Activated CD4-positive, alpha-beta T cell treated with anti-CD3 and anti-CD28 coated beads, Interleukin-2, amount 50 U/mL, for 1 hour (primary cell): ENCODE measurements at regions not wholly inside any gene's neighbourhood (a gene's known extent, or its start where the extent isn't known, plus 50 kb on each side); places are given as distances from the start of the nearest gene placed in this dataset.
"Not testable (repeated sequence)": the region's sequence is repeated elsewhere in the genome, so short reads cannot be mapped to it uniquely, and the experiment has no call there.

ENCODE experiments used
- DNase-seq: peaks from one replicate; pipeline ENCODE4 v3.0.0-alpha.2; 2020

DNA sequence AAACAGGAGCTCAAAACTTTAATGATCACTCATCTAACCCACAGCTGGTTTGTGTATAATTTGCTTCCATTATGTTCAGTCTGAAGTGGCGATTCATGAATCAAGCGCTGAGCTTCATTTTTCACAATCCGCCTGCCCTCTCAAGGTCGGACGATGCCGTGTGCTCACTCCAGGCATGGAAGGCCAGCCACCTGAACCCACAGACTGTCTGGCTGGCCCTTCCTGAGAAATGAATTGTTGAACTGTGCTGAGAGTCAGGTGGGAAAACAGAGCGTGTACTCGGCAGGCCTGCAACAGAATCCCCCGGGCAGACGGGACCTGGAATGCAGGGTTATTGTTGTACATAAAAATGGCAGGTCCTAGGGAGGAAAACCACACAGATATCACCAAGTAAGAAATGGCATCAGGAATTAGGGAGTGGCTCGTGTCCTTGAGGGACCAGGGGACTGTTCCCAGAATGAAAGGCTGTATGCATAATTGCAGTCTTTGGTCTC lies 375.7 kb downstream of the IRX2 start:
- DNase-seq = no peak

DNA sequence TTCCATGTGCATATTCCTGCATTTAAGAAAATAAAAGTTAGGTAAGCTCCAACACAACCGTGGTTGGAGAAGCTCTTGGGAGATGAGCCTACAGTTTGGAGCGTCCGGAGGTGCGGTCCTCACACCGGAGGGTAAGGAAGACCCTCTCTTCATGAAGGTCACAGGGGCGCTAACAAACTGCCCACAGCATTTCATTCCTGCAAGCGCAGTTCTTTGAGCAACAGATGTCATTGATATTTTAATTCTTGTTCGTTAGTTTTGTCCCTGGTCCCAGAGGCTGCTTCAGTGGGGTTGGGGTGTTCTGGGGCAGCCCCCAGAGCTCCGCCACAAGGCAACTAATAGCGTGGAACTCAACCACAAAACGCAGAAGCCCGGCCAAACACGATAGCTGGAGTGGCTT lies 376.2 kb downstream of the IRX2 start:
- no peak for DNase-seq

DNA sequence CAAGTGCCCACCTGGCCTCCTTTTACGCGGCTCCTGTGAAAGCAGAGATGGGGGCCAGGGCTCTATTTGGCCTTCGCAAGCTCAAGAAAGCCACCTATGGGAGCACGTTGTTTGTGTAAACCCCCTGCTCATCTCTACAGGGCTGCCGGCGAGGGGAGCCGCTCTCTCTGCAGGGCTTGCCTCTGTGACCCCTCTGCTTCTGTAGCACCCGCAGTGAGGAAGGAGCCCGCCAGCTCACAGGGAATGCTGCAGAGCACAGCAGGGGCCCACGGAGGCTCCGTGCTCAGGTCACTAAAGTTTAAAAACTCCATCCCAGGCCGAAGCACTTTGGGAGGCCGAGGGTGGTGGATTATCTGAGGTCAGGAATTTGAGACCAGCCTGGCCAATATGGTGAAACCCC lies 376.8 kb downstream of the IRX2 start:
- DNase-seq = no peak

GRCh38 chr5:2373631-2374030 lies 377.8 kb downstream of the IRX2 start:
- no peak for DNase-seq

- no peak for DNase-seq
Measured at GRCh38 chr5:2371419-2371710, 380.1 kb downstream of the IRX2 start.

DNA sequence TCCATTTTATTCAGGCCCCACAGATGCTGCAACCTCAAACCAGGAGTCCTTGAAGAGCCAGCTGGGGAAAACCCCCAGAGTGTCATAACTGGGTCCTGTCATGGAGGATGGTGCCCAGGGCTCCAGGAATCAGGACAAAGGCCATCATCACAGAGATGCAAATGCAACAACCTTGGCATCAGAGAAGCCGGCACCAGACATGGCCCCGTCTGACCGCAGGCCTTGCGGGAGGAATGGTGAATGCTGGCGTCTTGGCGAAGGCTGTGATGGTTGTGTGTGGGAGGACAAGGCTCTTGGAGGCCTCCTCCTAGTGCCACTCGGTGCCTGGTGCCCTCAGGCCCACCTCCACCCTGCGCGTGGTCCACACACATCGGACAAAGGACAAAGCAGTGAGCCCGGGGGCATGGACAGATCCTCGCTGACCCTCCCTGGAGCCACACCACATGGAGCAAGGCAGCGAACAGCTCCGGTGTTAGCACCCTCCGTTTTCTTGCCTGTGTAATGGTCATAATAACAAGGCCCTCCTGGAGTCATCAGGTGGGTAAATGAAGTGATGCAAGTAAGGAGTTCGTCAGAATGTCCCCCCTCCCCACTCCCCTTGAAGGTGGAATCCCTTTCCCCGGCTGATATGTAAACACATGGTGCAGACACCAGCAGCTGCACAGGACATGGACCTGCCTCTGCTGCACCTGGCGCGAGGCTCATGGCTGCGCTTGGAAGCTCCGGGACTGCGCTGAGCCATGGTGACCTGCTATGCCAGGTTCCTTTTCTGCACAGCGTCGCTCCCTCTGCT lies 380.7 kb downstream of the IRX2 start:
- DNase-seq = no peak

- DNase-seq = no peak
Measured at GRCh38 chr5:2369178-2369577, 382.3 kb downstream of the IRX2 start.

DNA sequence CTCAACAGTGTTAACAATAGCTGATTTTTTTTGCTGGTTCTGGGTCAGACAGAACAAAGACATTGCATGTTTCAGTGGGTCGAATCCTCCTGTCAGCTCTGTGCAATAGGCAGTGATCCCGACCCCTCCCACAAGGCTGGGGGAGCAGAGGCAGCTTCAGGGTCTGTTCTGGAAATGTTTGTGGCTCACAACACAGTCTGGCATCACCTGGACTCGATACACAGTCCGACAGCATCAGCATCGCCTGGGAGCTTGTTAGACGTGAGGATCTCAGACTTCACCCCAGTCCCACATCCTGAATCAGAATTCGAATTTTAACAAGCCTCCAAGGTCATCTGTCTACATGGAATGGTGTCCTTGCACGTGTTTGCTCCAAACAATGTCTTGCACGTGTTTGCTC lies 384.7 kb downstream of the IRX2 start:
- DNase-seq = no peak

DNA sequence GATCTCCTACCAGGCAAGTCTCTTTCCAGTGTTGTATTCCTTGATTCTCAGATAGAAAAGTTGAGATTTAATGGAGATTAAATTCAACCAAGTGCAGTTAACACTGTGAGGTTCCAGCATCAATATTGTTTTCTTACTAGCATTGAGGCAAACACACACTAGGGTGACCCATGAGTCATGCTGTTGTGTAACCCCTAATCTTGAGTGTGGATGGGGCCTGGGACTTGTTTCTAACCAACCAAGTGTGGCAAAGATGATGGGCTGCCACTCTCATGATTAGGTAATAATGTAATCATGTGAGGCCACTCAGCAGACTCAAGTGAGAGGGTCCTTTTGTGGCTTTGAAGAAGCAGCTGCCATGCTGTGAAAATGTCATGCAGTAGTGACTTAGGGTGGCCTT lies 394.2 kb downstream of the IRX2 start:
- no peak for DNase-seq

- DNase-seq = no peak
Measured at GRCh38 chr5:2355859-2356258, 395.6 kb downstream of the IRX2 start.

DNA sequence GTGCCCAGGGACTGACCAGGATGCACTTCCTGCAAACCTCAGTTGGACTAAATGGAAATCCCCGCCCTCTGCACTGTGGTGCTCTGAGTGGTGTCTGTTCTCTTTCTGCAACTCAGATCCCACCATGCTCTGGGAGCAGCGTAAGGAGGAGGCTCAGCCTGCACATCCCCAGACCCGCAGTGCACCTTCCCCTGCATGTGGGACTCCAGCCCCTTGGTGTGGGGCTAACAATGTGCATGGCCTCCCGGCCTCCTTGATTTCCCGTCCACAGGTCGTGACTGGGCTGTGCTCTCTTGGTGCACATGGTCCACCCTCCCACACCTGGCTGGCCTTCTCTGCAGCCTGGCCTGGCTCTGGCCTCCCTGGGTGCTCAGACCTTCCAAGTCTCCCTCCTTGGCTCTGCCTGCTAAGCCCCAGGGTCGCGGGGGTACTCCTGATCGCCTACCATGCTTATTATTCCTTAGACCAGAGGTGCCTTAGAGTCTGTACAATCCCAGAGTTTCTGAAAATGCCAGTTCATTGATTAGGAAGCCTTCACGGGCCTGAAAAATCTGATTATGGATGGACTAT lies 397.5 kb downstream of the IRX2 start:
- no peak for DNase-seq

DNA sequence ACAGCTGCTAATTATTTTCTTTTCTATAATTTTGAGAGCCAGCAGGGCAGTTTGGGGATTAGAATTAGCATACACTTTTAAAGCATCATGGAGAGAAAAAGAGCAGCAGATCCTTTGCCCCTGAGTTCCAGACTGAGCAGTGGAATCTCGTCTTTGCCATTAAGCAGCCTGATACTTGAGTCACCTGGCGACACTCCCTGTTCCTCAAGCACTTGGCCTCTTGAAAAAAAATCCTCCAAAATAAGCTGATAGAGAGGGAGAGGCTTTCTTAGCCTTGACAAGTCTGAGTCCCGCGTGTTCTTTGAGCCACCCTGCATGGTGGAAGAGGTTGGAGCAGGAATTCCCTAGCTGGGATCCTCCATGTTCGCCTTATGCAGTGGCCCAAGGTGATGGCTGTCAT lies 398.3 kb downstream of the IRX2 start:
- DNase-seq = no peak

DNA sequence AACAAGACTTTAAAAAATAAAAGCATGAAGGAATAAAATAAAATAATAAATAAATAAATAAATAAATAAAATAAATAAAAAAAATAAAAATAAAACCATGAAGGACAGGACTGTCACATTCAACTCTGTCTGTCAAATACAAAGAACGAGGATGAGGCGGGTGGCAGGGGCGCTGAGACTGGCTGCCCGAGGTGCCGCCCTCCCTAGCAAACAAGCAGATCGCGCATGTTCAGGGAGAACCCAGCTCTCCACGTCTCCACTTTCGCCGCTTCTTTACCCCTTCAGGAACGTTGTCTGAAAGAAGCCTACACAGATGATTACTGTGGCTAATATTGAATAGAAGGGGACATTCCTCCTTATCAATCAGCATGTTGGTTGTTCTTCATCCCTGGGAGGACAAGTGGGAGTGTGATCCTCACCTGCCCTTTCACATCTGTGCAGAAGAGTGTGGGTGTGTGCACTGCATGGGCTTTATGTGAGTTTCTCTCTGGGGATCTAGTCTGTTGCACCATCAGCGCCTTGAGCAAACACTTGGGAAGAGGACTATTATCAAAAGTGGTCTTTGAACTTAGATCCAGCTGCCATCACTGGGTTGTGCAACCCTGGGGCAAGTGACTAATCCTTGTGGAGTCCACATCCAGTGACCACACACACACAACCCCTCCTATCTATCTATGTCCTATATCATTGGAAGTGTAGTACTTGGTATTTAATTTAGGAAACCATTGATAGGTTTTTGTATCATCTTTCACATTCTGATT lies 399.2 kb downstream of the IRX2 start:
- DNase-seq = no peak

DNA sequence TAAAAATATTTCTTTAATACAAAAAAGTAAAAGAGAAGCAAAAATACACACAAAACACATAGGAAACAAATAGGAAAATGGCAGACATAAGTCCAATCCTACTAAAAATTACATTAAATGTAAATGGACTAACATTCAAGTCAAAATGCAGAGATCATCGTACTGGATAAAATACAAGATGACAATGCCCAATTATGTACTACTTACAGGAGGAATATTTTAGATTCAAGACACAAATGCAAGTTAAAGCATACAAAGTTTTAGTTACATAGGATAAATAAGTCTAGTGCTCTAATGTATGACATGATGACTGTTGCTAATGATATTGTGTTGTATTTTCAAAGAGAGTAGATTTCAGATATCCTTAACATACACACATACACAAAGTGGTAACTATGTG lies 401.7 kb downstream of the IRX2 start:
- not testable (repeated sequence) for DNase-seq

GRCh38 chr5:2338686-2339085 lies 412.8 kb downstream of the IRX2 start:
- no peak for DNase-seq

- no peak for DNase-seq
Measured at GRCh38 chr5:2335733-2336515, 415.6 kb downstream of the IRX2 start.

DNA sequence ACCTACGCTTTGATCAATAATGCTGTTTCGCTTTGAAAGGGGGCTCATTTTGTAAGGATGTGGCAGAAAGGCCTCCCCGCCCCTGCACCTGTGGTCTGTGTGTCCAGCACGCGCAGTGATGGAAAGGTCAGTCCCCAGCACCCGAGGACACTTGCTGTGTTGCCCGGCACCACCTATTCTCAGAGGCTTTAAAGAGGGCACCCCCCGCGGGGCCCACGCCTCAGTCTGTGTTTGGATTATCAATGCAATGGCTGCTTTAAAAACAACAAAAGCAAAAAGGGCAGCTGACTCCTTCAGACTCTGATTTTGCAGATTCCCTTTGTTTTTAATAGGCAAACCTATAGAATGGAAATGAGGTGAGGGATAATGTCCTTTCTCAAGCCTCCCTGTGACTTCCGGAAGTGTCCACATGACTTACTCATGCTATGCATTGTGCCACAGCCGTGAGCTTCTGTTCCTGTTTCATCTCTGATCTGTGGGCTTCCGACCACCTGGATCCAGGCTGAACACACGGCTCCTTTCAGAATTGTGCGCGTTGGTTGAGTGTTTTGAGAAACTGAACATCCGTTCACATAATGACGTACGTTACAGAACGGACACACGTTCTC lies 416.2 kb downstream of the IRX2 start:
- DNase-seq = no peak

- no peak for DNase-seq
Measured at GRCh38 chr5:2334719-2335118, 416.8 kb downstream of the IRX2 start.

- no peak for DNase-seq
Measured at GRCh38 chr5:2333291-2333690, 418.2 kb downstream of the IRX2 start.

- no peak for DNase-seq
Measured at GRCh38 chr5:2332521-2332920, 419.0 kb downstream of the IRX2 start.

- DNase-seq = no peak
Measured at GRCh38 chr5:2330325-2331130, 420.9 kb downstream of the IRX2 start.

GRCh38 chr5:2329741-2330140 lies 421.7 kb downstream of the IRX2 start:
- DNase-seq = no peak
